CD1c-positive myeloid dendritic cell (primary cell): ENCODE measurements at regions not wholly inside any gene's neighbourhood (a gene's known extent, or its start where the extent isn't known, plus 50 kb on each side); places are given as distances from the start of the nearest gene placed in this dataset.

Experiments
- DNase-seq: peaks from one replicate; pipeline ENCODE4 v3.0.0-alpha.2; 2016; ENCODE audit errors: extremely low spot score

DNA sequence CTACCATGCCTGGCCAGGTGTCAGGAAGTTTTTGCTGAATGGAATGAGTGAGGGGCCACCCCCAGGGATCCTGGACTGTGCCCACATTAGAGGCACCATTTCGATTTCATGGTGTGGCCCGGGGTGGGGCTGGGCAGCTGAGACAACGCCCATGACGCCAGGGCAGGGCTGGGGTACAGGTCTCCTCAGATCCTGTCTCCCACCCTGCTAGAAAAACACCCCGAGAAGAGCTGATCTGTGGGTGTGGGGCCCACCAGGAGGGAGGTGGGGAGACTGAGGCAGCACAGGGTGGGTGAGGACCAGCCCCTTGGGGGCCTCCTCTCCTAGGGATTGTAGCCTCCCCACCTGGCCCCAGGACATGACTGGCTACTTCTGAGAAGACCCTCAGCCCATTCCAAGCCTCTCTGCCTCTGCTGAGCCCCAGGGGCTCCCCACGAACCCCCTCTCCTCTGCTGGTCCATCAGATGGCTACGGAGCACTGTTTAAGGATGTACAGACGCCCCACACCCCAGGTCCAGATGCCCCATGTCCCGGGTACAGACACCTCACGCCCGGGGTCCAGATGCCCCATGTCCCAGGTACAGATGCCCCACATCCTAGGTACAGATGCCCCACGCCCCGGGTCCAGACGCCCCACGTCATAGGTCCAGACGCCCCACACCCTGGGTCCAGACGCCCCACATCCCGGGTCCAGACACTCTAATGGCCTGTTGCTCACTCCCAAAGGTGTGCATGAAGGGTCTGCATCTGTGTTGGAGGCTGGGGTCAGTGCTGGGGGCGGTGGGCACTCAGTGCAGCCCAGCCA lies 99.4 kb downstream of the MICALL2 start:
- DNase-seq: no peak

DNA sequence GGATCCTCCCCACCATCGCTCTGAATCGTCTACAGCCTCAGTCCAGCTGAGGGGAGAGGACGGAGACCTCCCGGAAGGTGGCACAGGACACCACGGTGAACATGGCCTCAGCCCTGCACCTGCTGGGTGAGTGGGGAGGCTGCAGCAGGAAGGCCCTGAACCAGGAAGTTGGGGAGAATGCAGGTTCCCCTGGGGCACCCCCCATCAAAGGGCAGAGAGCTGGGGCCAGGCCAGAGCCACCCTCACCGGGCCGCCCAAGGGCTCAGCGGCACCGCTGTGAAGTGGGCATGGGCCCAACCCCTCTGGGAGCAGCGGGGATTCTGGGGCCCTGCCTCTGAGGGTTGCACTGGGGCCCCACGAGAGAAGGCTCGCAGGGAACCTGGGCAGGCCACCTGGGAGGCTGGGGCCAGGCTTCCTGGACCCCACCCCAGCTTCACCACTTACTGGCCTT lies 98.7 kb downstream of the MICALL2 start:
- no peak for DNase-seq

DNA sequence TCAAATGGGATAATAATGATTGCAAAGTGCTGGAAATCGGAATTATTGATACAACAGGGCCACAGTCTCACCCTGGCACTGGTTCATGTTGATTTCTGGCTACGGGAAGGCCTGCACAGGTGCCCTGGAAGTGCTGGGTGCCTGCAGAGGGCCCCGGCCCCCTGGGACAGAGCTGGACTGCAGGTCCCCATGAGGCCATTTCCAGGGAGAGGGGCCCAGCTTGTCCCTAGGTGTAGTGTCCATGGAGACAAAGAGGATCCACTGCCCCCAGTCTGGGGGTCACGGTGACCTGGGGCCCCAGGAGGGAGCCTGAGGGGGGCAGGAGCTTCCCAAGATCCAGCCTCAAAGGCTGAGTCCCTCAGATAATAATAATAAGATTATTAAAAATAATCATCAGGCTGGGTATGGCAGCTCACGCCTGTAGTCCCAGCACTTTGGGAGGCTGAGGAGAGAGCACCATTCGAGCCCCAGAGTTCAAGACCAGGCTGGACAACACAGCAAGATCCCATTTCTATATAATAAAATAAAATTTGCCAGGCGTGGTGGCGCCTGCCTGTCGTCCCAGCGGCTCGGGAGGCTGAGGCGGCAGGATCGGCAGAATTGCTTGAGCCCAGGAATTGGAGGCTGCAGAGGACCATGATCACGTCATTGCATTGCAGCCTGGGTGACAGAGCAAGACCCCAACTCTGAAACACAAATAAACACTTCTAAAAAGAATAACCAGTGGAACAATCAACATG lies 98.1 kb downstream of the MICALL2 start:
- DNase-seq: no peak

DNA sequence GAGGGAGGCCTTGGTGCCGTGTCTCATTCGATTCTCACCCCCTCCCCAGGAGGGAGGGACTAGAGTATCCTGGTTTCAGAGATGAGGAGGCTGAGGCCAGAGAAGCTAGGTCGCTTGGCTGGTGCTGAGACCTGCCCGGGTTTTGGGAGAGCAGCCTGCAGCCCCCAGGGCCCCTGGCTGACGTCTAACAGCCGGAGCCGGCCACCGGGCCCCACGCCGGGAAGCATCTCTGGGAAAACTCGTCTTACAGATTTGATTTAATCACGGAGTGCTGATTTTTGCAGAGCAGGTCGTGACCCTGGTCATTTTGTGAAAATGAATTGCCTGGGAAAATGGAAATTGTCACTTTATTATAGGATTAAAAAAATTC lies 97.5 kb downstream of the MICALL2 start:
- DNase-seq: no peak

DNA sequence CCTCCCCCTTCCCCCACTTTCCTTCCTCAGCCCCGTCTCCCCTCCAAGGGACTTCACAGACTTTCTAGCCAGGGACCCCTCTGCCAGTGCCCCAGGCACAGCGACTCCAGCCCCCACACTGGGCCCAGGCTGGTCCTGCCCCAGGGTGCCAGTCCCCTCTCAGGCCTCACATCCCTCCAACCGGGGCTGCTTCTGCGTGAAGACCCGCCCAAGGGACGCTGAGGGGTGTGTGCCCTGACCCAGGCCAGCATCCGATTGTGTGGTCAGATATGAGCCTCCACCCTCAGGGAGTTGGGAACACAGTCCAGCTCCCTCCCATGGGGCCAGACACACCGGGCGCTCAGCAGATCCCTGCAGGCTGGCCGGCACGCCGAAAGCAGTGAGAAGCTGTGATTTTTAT lies 97.0 kb downstream of the MICALL2 start:
- DNase-seq: no peak

DNA sequence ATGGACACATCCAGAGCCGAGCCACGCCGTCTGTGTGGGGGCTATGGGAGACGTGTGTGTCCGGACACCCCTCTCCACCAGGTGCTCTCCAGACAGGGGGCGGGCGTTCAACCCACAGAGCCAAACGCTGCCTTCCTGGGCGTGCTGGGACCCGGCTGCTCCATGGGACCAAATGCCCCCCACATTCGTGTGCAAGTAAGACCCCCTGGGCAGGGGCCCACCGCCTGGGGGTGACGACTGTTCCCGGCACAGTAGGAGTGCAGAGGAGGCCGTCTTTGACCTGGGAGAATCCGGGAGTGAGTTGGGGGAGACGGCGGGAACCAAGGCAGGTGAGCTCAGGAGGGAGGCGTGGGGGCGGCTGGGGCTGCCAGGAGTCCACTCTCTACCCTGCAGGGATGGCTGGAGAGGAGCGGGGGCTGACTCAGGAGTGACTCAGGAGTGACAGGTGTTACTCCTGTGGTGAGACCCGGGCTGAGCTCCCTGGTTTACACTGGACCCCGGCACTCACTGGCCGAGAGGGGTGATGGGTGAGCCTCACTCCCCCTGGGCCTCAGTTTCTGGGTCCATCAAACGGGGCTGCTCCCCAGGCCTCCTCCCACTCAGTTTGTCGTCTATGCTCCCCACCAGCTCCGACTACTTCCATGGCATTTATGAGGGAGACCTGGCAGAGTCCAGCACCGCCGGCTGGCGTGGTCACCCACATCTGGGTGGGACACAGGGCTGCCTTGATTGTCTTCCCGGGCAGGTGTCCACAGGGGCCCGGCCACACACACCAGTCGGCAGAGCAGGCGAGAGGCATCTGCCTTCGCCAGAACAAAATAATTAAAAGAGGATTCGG lies 95.0 kb downstream of the MICALL2 start:
- DNase-seq: no peak

DNA sequence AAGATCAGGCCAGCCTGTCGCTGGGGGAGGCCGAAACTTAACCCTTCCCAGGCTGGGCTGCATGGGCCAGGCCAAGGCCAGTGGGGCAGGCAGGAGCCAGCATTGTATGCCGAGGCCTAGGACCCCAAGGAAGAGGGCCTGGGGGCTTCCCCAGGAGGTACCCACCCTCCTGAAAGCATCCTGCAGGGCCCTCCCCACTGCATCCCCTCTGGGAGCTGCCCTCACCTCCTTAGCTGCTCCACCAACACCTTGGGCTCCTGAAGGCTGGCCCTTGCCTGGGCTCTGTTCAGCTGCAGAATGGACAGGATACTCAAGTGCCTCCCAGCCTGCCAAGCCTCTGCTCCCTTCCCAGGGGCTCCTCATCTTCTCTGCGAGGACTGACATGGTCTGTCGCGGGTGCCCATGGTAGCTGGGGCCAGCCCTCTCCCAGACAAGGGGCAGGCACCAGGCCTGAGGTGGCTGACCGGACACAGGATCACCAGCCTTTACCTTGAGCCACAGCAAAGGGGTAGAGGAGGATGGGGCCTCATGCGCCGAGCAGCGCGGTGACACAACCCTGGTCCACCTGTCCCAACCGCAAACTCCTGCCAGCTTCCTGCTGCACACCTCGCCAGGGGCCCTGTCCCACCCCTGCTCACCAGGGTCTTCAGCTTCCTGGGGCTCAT lies 94.2 kb downstream of the MICALL2 start:
- no peak for DNase-seq

DNA sequence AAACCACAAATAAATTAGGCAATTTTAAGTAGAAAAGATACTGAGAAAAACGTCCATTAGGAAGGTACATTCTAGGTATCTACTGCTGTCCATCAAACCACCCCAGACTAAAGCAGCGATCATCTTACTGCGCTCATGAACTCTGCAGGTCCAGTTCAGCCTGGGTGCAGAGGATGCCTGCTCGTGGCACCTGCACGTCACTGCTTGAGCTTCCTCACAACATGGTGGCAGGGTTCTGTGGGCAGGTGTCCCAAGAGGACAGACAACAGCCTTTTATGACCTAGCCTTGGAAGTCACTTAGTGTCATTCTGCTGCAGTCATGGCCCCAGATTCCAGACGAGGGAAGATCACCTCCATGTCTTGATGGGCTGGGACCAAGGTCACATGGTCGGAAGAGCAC lies 93.4 kb downstream of the MICALL2 start:
- no peak for DNase-seq

DNA sequence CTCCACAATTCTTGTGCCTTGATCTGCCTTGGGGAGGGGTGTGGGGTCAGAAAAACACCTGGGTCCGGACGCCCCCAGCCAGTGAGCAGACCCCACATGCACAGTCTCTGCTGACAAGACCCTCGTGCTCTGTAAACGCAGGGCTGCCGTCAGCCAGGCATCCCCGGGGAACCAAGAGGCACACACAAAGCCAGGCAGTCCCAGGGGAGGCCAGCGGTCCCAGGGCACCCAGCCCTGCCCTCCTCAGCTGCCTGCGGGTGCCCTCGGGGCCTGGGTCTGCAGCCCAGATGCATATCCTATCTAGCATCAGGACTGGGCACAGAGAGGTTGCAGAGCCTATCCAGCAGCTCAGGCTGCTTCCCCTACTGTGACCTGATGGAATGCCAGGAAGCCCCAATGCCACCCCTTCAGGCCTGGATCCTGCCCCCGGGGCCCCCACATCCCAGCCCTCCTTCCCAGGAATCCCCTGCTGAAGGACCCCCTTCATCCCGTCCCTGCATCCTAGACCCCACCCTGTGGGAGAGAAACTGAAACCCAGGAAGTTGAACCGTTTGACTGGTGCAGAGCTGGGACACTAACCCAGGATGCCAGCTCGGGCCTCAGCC lies 92.4 kb downstream of the MICALL2 start:
- DNase-seq: no peak

DNA sequence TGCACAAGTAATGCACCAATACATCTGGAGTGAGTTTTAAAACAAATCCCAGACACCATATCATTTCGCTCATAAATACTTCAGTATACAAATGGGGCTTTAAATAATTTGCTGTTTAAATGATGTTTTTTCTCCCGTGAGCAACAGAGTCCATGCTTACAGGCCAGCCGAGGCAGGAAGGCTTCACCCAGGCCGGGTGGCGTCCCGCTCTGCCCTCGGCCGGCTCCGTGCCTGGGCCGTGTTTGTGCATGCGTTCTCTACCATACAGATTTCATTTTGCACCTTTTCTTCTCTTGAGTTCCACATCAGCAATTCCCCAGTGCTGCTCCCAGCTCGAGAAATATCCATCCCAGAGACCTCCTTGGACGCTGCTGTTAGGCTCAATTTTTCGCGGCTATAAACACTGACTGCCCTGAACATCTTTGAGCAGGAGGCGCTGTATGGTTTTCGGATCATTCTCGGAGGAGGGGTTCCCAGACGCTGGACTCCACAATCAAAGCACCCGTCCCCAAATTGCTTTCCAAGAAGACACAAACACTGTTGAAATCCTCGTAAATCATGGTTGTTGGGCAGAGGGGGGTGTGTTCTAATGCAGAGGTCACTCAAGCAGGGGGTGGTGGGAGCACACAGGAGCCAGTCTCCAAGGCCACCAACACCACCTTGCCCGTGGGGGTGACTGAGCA lies 91.6 kb downstream of the MICALL2 start:
- no peak for DNase-seq

DNA sequence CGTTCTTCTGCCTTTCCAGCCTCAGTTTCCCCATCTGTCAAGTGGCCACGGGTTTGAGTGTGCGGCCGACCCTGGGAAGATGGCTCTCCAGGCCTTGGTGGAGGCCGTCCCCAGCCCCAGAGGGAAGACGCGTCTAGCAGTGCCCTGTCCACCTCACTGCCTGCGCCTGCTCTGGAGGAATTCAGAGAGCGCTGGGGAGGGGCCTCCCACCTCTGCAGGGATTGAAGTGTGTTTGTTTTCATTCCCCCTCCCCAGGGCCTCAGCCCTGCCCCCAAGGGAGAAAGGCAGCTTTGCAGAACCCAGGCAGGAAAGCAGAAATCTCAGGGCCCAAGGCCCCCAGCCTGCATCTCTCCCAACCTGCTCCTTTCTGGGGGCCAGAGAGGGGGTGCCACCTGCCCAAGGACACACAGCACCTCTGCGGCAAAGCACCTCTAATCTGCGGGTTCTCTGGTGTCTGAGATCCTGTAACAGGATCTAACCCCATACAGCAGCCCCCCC lies 91.0 kb downstream of the MICALL2 start:
- DNase-seq: no peak

DNA sequence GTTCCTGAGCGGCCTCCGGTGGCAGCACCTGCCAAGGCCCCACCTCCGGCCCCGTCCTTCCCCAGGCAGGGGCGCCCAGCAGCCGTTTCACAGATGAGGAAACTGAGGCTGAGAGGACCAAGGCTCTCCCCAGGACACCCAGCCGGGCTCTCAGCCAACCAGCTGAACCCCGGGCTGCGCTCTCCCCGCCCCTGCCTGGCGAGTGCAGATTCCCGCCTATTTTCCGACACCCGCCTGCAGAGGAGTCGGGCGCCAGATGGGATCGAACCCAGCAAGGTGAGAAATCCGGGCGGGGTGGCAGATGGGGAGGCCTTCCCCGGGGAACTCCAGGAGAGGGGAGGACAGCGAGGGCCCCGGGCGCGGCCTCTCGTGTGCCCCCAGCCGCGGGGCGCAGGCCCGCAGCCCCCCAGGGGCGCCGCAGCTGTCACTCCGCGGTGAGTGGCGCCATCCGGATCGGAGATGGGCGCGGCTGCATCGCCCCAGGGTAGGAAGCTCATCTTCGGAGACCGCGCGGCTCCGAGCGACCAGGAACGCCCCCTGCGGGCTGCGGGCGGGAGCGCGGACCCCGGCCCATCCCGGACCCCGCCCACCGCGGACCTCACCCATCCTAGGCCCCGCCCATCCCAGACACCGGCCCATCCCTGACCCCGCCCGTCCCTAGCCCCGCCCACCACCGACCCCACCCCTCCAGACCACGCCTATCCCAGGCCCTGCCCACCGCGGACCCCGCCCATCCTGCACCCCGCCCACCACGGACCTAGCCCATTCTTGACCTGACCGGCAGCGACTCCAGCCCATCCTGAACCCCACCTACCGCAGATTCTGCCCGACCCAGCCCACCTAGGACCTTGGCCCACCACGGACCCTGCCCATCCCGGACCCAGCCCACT lies 90.3 kb downstream of the MICALL2 start:
- DNase-seq: no peak

DNA sequence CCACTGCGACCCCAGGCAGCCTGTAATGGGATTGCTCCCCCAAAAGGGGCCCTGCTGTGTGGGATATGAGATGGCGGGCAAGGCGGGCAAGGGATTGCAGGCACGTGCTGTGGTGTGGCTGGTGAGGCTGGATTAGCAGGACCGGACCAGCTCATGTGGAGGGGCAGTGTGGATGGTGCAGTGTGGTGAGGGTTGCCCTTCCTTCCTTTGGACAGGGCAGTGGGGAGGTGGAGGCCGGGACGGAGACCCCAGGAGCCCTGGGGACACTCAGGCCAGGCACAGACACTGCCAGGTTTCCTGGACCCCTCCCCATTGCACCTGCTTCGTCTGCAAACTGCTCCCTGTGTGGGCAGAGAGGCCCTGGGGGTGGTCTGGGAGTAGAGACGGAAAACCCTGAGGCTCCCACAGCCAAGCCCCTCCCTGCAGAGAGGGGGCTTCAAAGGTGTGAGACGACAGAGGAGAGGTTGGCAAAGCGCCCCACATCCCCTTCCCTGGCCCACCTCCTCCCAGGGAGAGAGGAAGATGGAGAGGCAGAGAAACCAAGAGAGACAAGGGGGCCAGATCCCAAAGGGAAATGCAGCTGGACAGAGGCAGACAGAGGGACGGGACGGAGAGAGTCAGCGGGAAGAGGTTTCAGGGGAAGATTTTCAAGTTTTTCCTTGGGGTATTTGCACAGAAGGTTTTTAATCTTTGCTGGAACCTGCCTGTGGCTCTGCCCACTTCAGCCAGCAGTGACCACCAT lies 89.2 kb downstream of the MICALL2 start:
- no peak for DNase-seq

DNA sequence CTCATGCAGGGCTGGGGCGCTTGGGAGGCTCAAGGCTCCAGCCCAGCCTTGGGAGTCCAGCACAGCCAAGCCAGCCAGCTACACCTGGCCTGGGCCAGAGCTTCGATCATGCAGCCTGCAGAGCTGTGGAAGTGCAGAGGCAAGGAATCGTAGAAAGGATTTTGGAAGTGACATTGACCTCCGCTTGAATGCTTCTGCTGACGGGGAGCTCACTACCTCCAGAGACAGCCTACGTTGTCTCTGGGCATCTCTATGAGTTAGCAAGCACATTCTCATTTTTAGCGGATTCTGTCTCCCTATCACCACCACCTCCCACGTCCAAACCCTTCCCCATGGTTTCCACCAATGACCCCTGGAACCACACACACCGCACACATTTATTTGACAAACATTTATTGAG lies 88.5 kb downstream of the MICALL2 start:
- DNase-seq: no peak

DNA sequence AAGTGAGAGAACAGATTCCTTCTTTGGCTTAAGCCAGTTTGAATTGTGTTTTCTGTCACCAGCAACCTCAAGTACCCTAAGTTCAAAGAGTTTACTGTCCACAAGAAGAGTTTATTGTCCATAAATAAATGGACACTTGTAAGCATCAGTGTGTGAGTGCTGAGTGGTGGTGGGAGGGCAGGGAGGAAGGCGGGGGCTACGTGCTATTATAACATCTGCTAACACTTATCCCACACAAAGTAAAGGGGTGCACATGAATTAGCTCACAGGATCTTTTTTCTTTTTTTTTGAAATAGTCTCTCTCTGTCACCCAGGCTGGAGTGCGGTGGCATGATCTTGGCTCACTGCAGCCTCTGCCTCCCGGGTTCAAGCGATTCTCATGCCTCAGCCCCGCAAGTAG lies 87.2 kb downstream of the MICALL2 start:
- DNase-seq: no peak

DNA sequence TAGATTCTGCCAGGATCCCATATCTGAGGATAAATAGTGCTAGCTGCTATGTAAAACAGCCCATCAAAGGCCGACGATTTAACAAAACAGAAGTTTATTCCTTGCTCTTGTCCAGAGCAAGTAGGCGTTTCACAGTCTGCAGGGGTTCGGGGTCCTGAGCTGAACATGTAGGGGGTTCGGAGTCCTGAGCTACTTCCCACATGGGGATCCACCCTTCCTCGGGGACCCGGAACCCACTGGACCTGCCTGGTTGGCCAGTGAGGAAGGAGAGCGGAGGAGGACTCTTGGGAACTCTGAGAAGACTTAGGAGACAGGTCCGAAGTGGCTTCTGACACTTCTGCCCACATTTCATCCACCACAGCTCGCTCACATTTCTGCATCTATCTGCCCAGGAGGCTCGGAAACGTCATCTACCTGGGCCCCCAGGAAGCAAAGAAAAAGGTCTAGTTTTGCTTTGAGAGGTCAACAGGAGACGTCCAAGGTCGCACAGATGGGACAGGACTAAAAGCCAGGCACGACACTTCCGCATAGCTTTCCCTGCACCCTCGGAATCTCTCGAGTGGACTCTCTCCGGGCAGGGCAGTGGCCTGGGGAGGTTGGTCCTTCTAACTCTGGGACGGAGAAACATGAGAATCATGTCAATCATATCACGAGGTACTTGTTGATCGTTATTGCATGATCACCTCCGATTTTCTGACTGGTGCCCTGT lies 86.4 kb downstream of the MICALL2 start:
- no peak for DNase-seq

DNA sequence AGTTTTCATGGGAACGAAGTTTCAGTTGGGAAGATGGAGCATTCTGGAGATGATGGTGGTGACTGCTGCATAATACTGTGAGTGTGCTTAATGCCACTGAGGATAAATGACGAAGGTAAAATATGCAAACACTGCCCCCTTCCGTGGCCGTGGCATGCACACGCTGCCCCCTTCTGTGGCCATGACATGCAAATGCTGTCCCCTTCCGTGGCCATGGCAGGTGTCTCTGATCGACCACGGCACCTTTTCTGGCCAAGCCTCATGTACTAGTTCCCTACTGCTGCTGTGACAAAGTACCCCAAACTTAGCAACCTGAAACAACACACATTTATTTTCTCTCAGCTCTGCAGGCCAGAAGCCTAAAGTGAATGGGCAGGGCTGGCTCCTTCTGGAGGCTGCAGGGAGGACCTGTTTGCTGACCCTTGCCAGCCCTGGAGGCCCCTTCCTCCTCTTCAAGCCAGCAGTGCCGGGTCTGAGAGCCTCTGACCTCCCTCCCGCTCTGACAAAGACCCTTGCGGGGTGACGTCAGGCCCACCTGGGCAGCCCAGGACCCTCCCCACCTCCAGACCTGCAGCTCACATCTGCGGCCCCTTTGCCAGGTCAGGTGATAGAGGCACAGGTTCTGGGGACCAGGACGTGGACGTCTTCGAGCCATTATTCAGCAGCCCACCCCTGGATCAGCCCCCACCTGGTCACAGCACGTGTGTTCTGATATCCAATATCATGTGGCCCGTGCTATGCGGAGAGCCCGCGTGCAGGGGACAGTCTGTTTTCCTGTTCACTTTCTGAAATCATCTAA lies 82.0 kb downstream of the MICALL2 start:
- DNase-seq: no peak
